ENCODE measurements at regions not wholly inside any gene's neighbourhood (a gene's known extent, or its start where the extent isn't known, plus 50 kb on each side); places are given as distances from the start of the nearest gene placed in this dataset.

DNA sequence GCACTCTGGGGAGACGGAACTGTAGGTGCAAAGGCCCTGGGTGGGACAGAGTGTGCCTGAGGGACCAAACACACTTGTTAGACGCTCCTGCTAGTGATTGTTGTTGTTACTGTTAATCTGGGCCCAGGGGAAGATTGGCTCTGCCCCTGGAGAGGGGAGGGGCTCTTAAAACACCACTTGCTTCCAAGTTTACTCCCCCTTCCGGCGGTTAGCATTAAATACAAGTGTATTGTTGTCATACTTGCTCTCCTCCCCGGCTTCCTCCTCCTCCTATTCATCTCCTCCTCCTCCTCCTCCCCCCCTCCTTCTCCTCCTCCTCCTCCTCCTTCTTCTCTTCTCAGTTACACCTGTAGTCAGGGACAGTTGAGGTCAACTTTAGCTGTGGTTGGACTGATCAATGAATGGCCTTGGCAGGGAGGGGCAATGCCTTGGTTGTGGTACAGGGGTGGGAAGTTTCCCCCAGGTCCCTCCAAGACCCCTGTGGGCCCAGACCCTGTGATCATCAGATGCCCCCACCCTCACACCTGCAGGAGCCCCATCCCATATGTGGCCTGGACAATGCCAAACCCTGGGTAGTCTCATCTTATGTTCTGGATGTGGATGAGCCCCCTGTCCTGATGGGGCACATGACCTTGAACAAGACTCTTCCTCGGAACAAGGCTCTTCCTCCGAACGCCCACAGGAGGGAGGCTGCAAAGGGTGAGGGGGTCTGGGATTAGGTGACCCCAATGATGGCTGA, 217.3 kb downstream of the PTPRU start:
- Mint-ChIP-seq H3K9me3 (ENCODE audit: unreplicated experiment) (no peaks in the 10 kb centered on the region), H3K36me3 (ENCODE audit: low read depth, unreplicated experiment) (no peaks in the 10 kb centered on the region), H3K27ac (ENCODE audit: unreplicated experiment) (no peak overlapping the region), H3K4me1 (ENCODE audit: unreplicated experiment) (peaks cover 2% of the 10 kb centered on the region), H3K27me3 (ENCODE audit: unreplicated experiment) (peaks cover 9% of the 10 kb centered on the region), H3K4me3 (ENCODE audit: unreplicated experiment) (no peak overlapping the region)
- TF ChIP-seq, protein P1, sequence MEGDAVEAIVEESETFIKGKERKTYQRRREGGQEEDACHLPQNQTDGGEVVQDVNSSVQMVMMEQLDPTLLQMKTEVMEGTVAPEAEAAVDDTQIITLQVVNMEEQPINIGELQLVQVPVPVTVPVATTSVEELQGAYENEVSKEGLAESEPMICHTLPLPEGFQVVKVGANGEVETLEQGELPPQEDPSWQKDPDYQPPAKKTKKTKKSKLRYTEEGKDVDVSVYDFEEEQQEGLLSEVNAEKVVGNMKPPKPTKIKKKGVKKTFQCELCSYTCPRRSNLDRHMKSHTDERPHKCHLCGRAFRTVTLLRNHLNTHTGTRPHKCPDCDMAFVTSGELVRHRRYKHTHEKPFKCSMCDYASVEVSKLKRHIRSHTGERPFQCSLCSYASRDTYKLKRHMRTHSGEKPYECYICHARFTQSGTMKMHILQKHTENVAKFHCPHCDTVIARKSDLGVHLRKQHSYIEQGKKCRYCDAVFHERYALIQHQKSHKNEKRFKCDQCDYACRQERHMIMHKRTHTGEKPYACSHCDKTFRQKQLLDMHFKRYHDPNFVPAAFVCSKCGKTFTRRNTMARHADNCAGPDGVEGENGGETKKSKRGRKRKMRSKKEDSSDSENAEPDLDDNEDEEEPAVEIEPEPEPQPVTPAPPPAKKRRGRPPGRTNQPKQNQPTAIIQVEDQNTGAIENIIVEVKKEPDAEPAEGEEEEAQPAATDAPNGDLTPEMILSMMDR (IDR thresholded peaks at IDR 0.05; ENCODE audit: unreplicated experiment) = peak; percentile 29
- DNase-seq (ENCODE audit: low spot score) = peak; percentile 22

GRCh38 chr1:29452463-29453230, 216.3 kb downstream of the PTPRU start:
- Mint-ChIP-seq H3K4me1 (ENCODE audit: unreplicated experiment) (peaks cover 2% of the 10 kb centered on the region), H3K27ac (ENCODE audit: unreplicated experiment) (no peak overlapping the region), H3K36me3 (ENCODE audit: low read depth, unreplicated experiment) (no peaks in the 10 kb centered on the region), H3K9me3 (ENCODE audit: unreplicated experiment) (no peaks in the 10 kb centered on the region), H3K4me3 (ENCODE audit: unreplicated experiment) (no peak overlapping the region), H3K27me3 (ENCODE audit: unreplicated experiment) (peaks cover 9% of the 10 kb centered on the region)
- TF ChIP-seq, protein P1 (IDR thresholded peaks at IDR 0.05; ENCODE audit: unreplicated experiment) = no peak
- no peak for DNase-seq (ENCODE audit: low spot score)

DNA sequence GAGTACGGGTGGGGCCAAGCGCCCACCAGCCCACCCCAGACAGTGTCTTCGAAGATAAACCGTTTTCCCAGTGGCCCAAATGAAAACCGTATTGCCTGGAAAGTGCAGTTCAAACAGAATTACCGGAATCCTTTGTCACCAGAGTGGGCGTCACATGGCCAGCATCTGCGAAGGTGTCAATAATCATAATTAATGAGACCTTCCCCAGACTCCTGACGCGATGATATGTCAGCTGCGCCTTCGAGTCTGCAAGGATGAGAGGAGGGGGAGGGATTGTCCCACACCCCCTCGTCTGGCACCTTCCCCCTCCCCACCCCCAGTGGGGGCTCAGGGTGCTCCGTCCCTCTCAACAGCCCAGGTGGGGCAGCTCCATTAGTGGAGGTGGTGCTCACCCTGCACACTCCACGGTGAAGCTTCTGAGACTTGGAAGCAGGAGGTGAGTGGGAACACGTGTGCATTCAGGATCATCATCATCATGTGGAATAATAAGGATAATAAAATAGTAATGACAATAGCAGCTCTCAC, 215.1 kb downstream of the PTPRU start:
- no peak for DNase-seq (ENCODE audit: low spot score)
- peaks cover 2% of the 10 kb centered on the region for H3K4me1 Mint-ChIP-seq (ENCODE audit: unreplicated experiment)
- H3K4me3 Mint-ChIP-seq (ENCODE audit: unreplicated experiment) = no peak overlapping the region
- H3K27ac Mint-ChIP-seq (ENCODE audit: unreplicated experiment) = no peak overlapping the region
- no peaks in the 10 kb centered on the region for H3K36me3 Mint-ChIP-seq (ENCODE audit: low read depth, unreplicated experiment)
- TF ChIP-seq, protein P1 (IDR thresholded peaks at IDR 0.05; ENCODE audit: unreplicated experiment) = no peak
- H3K9me3 Mint-ChIP-seq (ENCODE audit: unreplicated experiment) = no peaks in the 10 kb centered on the region
- H3K27me3 Mint-ChIP-seq (ENCODE audit: unreplicated experiment) = peaks cover 10% of the 10 kb centered on the region

- H3K36me3 Mint-ChIP-seq (ENCODE audit: low read depth, unreplicated experiment) = no peaks in the 10 kb centered on the region
- no peaks in the 10 kb centered on the region for H3K9me3 Mint-ChIP-seq (ENCODE audit: unreplicated experiment)
- DNase-seq (ENCODE audit: low spot score) = no peak
- TF ChIP-seq, protein P1 (IDR thresholded peaks at IDR 0.05; ENCODE audit: unreplicated experiment) = no peak
- no peak overlapping the region for H3K4me3 Mint-ChIP-seq (ENCODE audit: unreplicated experiment)
- H3K27me3 Mint-ChIP-seq (ENCODE audit: unreplicated experiment) = peaks cover 11% of the 10 kb centered on the region
- peaks cover 2% of the 10 kb centered on the region for H3K4me1 Mint-ChIP-seq (ENCODE audit: unreplicated experiment)
- H3K27ac Mint-ChIP-seq (ENCODE audit: unreplicated experiment) = no peak overlapping the region
Measured at GRCh38 chr1:29450591-29450990, 214.3 kb downstream of the PTPRU start.

Data from endothelial cell (in vitro differentiated cells).